ENCODE measurements at regions not wholly inside any gene's neighbourhood (a gene's known extent, or its start where the extent isn't known, plus 50 kb on each side); places are given as distances from the start of the nearest gene placed in this dataset.

DNA sequence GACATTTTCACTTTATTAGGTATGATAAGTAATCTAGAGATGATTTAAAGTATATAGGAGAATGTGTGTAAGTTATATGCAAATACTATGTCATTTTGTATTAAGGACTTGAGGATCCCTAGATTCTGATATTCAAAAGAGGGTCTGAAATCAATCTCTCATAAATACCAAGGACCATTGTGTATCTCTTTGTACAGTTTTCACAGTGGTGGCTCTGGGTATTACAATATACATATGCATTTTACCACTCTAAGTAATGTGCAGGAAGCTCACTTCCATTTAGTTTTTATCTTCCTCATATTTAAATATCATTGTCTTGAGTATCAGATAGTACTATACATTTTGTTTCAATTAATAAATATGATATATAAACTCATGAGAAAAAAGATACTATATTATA is 862.6 kb upstream of the PCDH20 start:
- ChIA-PET RAD21 (ENCODE audit: unreplicated experiment) (no interaction called here), SMC1A (ENCODE audit: uncharacterized antibody, unreplicated experiment) (no interaction called here), POLR2A (no interaction called here), CTCF (interaction anchor here (0.5 kb wide), 1 partner anchor 236 kb away, joined by 5 read pairs; no protein-coding TSS in a partner anchor)
- no peak for DNase-seq (ENCODE audit: low read depth, low spot score)
- FAIRE-seq: no peak
- Histone ChIP-seq H2AFZ (ENCODE audit: control insufficient read depth, low read depth, low read length) (no peak overlapping the region), H3K4me1 (ENCODE audit: control insufficient read depth, insufficient read depth, low read length) (no peaks in the 10 kb centered on the region), H3K79me2 (ENCODE audit: control insufficient read depth, insufficient read depth, low read length) (no peaks in the 10 kb centered on the region), H3K4me2 (ENCODE audit: control insufficient read depth, insufficient read depth) (no peak overlapping the region), H3K36me3 (ENCODE audit: control insufficient read depth in 2 of 2, insufficient read depth in 2 of 2, low read length in 1 of 2) (no peaks in the 10 kb centered on the region), H4K20me1 (ENCODE audit: control insufficient read depth, insufficient read depth) (no peaks in the 10 kb centered on the region), H3K27me3 (replicated peaks in 1 of 2; ENCODE audit: control insufficient read depth in 2 of 2, insufficient read depth in 2 of 2, low read length in 1 of 2) (no peaks in the 10 kb centered on the region), H3K4me3 (no peak overlapping the region), H3K27ac (ENCODE audit: control insufficient read depth, insufficient read depth) (no peak overlapping the region), H3K9me3 (replicated peaks; ENCODE audit: control insufficient read depth, insufficient read depth, low read length) (no peaks in the 10 kb centered on the region), H3K9ac (ENCODE audit: control insufficient read depth, insufficient read depth, low read length) (no peak overlapping the region)
- BruUV-seq (replicated peaks): no TSS peak
- intact Hi-C loops (cut with micrococcal nuclease; ENCODE audit: unreplicated experiment) (no loop called here), in situ Hi-C loops (cut with MboI) (no loop called here)
- no peak for ATAC-seq
- TF ChIP-seq RUNX3 (IDR thresholded peaks at IDR 0.05; ENCODE audit: low read length): no peak
- TF ChIP-seq EED (IDR thresholded peaks at IDR 0.05; ENCODE audit: low read depth): no peak
- TF ChIP-seq ZNF384 (IDR thresholded peaks at IDR 0.05; ENCODE audit: borderline replicate concordance, low read depth, low read length): no peak
- TF ChIP-seq RFX5 (IDR thresholded peaks at IDR 0.05; ENCODE audit: low read depth, low read length): no peak
- no peak for TF ChIP-seq SUPT20H (IDR thresholded peaks at IDR 0.05; ENCODE audit: borderline replicate concordance, control insufficient read depth, low read depth, low read length)
- TF ChIP-seq CBX5 (IDR thresholded peaks at IDR 0.05; ENCODE audit: low read depth): no peak
- no peak for TF ChIP-seq IKZF1 (conservative IDR thresholded peaks at IDR 0.05)
- TF ChIP-seq CHD4 (IDR thresholded peaks at IDR 0.05): no peak
- no peak for TF ChIP-seq SREBF1 (IDR thresholded peaks at IDR 0.05; ENCODE audit: low read length)
- no peak for TF ChIP-seq ZNF207 (IDR thresholded peaks at IDR 0.05; ENCODE audit: borderline replicate concordance)
- no peak for TF ChIP-seq GABPA (IDR thresholded peaks at IDR 0.05; ENCODE audit: low read depth)
- TF ChIP-seq SMAD5 (IDR thresholded peaks at IDR 0.05; ENCODE audit: low read depth): no peak
- TF ChIP-seq POLR2AphosphoS2 (IDR thresholded peaks at IDR 0.05; ENCODE audit: low read depth, low read length): no peak
- no peak for TF ChIP-seq ATF2 (IDR thresholded peaks at IDR 0.05; ENCODE audit: low read length)
